ENCODE measurements at regions not wholly inside any gene's neighbourhood (a gene's known extent, or its start where the extent isn't known, plus 50 kb on each side); places are given as distances from the start of the nearest gene placed in this dataset.

DNA sequence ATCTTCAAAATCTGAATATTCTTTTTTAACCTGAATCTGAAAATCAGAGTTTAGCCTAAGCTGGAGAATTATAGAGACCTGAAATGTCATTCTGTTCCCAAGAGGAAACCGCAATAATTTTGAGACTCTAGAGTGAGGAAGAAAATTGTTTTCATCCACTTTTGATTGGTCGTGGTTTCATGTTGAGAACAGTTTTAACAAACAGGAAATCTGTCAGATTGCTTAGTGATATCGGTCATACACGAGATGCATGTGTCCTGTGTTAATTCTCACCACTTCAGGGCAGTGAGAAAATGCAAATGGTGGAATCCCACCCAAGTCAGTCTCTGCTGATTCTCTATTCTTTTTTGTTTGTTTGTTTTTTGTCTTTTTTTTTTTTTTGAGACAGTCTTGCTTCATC, 1498.5 kb upstream of the TMEM132C start:
- Mint-ChIP-seq H3K27ac (ENCODE audit: unreplicated experiment) (no peak overlapping the region), H3K9me3 (ENCODE audit: low read depth, unreplicated experiment) (peaks cover 20% of the 10 kb centered on the region), H3K27me3 (ENCODE audit: unreplicated experiment) (no peaks in the 10 kb centered on the region), H3K36me3 (ENCODE audit: insufficient read depth, unreplicated experiment) (peaks cover 25% of the 10 kb centered on the region), H3K4me3 (ENCODE audit: low read depth, unreplicated experiment) (no peak overlapping the region), H3K4me1 (ENCODE audit: low read depth, unreplicated experiment) (peaks cover 13% of the 10 kb centered on the region)
- intact Hi-C loops (cut with micrococcal nuclease; ENCODE audit: unreplicated experiment): no loop called here
- BruUV-seq (replicated peaks): no TSS peak
- TF ChIP-seq, protein P1, sequence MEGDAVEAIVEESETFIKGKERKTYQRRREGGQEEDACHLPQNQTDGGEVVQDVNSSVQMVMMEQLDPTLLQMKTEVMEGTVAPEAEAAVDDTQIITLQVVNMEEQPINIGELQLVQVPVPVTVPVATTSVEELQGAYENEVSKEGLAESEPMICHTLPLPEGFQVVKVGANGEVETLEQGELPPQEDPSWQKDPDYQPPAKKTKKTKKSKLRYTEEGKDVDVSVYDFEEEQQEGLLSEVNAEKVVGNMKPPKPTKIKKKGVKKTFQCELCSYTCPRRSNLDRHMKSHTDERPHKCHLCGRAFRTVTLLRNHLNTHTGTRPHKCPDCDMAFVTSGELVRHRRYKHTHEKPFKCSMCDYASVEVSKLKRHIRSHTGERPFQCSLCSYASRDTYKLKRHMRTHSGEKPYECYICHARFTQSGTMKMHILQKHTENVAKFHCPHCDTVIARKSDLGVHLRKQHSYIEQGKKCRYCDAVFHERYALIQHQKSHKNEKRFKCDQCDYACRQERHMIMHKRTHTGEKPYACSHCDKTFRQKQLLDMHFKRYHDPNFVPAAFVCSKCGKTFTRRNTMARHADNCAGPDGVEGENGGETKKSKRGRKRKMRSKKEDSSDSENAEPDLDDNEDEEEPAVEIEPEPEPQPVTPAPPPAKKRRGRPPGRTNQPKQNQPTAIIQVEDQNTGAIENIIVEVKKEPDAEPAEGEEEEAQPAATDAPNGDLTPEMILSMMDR (IDR thresholded peaks at IDR 0.05; ENCODE audit: unreplicated experiment): no peak
- CTCF ChIA-PET: no interaction called here
- no peak for DNase-seq

DNA sequence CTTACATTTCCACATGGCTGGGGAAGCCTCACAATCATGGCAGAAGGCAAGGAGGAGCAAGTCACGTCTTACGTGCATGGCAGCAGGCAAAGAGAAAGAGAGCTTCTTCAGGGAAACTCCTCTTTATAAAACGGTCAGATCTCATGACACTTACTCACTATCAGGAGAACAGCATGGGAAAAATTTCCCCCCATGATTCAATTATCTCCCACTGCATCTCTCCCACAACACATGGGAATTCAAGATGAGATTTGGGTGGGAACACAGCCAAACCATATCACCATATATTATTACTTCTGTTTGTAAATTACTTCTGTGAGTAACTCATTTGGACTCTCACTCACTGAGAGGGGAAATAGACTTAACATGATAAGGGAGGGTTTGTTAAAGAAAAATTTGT, 1496.8 kb upstream of the TMEM132C start:
- Mint-ChIP-seq H3K27me3 (ENCODE audit: unreplicated experiment) (no peaks in the 10 kb centered on the region), H3K4me1 (ENCODE audit: low read depth, unreplicated experiment) (peaks cover 28% of the 10 kb centered on the region), H3K4me3 (ENCODE audit: low read depth, unreplicated experiment) (peak overlapping the region; percentile 11), H3K36me3 (ENCODE audit: insufficient read depth, unreplicated experiment) (peaks cover 25% of the 10 kb centered on the region), H3K27ac (ENCODE audit: unreplicated experiment) (no peak overlapping the region), H3K9me3 (ENCODE audit: low read depth, unreplicated experiment) (peaks cover 11% of the 10 kb centered on the region)
- intact Hi-C loops (cut with micrococcal nuclease; ENCODE audit: unreplicated experiment): loop anchor here (5.0 kb wide), 2 partner anchors 103 to 718 kb away; no protein-coding TSS in a partner anchor
- CTCF ChIA-PET: no interaction called here
- DNase-seq: no peak
- TF ChIP-seq, protein P1 (IDR thresholded peaks at IDR 0.05; ENCODE audit: unreplicated experiment): no peak
- no TSS peak for BruUV-seq (replicated peaks)

DNA sequence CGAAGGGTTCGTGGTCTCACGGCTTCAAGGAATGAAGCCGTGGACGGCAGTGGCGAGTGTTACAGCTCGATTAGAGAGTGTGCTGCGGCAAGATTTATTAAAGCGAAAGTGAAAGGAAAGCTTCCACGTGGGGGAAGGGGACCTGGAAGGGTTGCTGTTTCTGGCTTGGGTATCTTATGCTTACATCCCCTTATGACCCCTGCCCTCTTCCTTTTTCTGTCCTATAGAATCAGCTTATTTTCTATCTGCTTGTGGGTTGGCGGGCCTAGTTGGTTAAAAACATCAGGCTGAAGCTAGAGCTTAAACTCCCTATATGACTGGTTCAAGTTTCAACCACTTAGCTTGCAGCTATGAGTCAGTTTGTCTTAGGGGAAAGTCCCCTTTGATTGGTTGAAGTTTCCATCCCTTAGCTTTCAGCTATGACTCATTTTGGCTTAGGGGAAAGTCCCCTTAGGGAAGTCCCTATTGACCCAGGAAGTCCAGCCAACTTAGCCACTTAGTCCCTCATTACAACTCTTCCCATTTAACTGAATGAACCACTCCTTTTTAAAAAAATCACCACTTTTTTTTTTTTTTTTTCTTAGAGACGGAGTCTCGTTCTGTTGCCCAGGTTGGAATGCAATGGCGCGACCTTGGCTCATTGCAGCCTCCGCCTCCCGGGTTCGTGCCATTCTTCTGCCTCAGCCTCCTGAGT, 1494.7 kb upstream of the TMEM132C start:
- peaks cover 36% of the 10 kb centered on the region for H3K4me1 Mint-ChIP-seq (ENCODE audit: low read depth, unreplicated experiment)
- no peaks in the 10 kb centered on the region for H3K27me3 Mint-ChIP-seq (ENCODE audit: unreplicated experiment)
- H3K36me3 Mint-ChIP-seq (ENCODE audit: insufficient read depth, unreplicated experiment): peaks cover 25% of the 10 kb centered on the region
- peak overlapping the region; percentile 98 for H3K27ac Mint-ChIP-seq (ENCODE audit: unreplicated experiment)
- H3K9me3 Mint-ChIP-seq (ENCODE audit: low read depth, unreplicated experiment): peaks cover 7% of the 10 kb centered on the region
- intact Hi-C loops (cut with micrococcal nuclease; ENCODE audit: unreplicated experiment): loop anchor here (5.0 kb wide), 2 partner anchors 105 to 720 kb away; no protein-coding TSS in a partner anchor
- peak; percentile 69 for DNase-seq
- CTCF ChIA-PET: interaction anchor here (0.6 to 1.3 kb wide), 11 partner anchors 12 to 1385 kb away, joined by 3 to 14 read pairs (median 4); no protein-coding TSS in a partner anchor
- TF ChIP-seq, protein P1 (IDR thresholded peaks at IDR 0.05; ENCODE audit: unreplicated experiment): no peak
- H3K4me3 Mint-ChIP-seq (ENCODE audit: low read depth, unreplicated experiment): peak overlapping the region; percentile 83
- no TSS peak for BruUV-seq (replicated peaks)

DNA sequence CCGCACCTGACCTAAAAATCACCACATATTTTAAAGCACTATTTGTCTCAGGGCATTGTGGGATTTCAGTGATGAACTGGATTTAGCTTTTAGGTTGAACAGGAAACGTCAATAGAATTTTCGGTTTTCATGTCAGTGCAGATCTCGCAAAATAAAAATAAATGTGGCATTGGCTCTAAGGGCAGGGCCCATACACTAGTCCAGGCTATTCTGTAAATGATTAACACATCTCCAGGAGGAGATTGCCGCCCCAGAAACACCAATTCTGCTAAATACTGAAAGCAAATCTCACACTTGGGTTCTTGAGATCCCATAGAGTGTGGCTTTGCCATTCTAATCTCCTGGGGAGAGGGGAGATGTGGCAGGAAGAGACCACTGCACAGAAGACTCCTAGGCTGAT, 1494.0 kb upstream of the TMEM132C start:
- peak overlapping the region; percentile 98 for H3K27ac Mint-ChIP-seq (ENCODE audit: unreplicated experiment)
- TF ChIP-seq, protein P1 (IDR thresholded peaks at IDR 0.05; ENCODE audit: unreplicated experiment): no peak
- DNase-seq: no peak
- BruUV-seq (replicated peaks): TSS peak; percentile 41
- CTCF ChIA-PET: interaction anchor here (0.6 to 1.3 kb wide), 2 partner anchors 26 to 29 kb away, joined by 3 to 14 read pairs; no protein-coding TSS in a partner anchor
- peaks cover 25% of the 10 kb centered on the region for H3K36me3 Mint-ChIP-seq (ENCODE audit: insufficient read depth, unreplicated experiment)
- peaks cover 7% of the 10 kb centered on the region for H3K9me3 Mint-ChIP-seq (ENCODE audit: low read depth, unreplicated experiment)
- peak overlapping the region; percentile 83 for H3K4me3 Mint-ChIP-seq (ENCODE audit: low read depth, unreplicated experiment)
- H3K4me1 Mint-ChIP-seq (ENCODE audit: low read depth, unreplicated experiment): peaks cover 36% of the 10 kb centered on the region
- H3K27me3 Mint-ChIP-seq (ENCODE audit: unreplicated experiment): no peaks in the 10 kb centered on the region
- intact Hi-C loops (cut with micrococcal nuclease; ENCODE audit: unreplicated experiment): loop anchor here (5.0 kb wide), 2 partner anchors 106 to 721 kb away; no protein-coding TSS in a partner anchor
